Ovary (tissue), 7 donors: ENCODE measurements at regions not wholly inside any gene's neighbourhood (a gene's known extent, or its start where the extent isn't known, plus 50 kb on each side); places are given as distances from the start of the nearest gene placed in this dataset.
A peak's percentile ranks its signal among the peaks of the same experiment; 100 is the strongest.

Experiments
- DNase-seq, 5 donors: peaks; one replicate each; pipeline ENCODE4 v3.0.0-alpha.2; 2019 to 2020
- H3K27ac ChIP-seq, 2 donors: fragments of 200-600 bp; one replicate each; pipeline versions ENCODE4 v1.5.1 to v1.8.0; 2019 to 2022
- H3K27me3 ChIP-seq: fragments of 200-600 bp; one replicate; pipeline ENCODE4 v1.8.0; 2022
- H3K36me3 ChIP-seq: fragments of 200-600 bp; sonication (generic); one replicate; pipeline ENCODE4 v1.5.1; 2019
- H3K4me1 ChIP-seq: one replicate; pipeline ENCODE4 v1.8.1; 2013; ENCODE audit warnings: mild to moderate bottlenecking, moderate library complexity; ENCODE audit not compliant: insufficient read depth
- H3K4me3 ChIP-seq: fragments of 200-600 bp; sonication (generic); one replicate; pipeline ENCODE4 v1.5.1; 2017
- H3K9me3 ChIP-seq, 2 donors: fragments of 200-600 bp in 1 of 2; sonication (generic) in 1 of 2; one replicate each; pipeline versions ENCODE4 v1.5.1 to v1.8.1; 2013 to 2019; ENCODE audit warnings: mild to moderate bottlenecking in 1 of 2, moderate library complexity in 1 of 2
- CTCF ChIP-seq, 3 donors: fragments of 450-650 bp in 2 of 3; fragments of 200-600 bp in 1 of 3; IDR thresholded peaks; one replicate each; pipeline versions ENCODE4 v1.5.1 to v1.8.0; 2016 to 2022; ENCODE audit warnings: antibody characterized with exemption in 3 of 3, mild to moderate bottlenecking in 1 of 3
- EP300 ChIP-seq: sonication (generic); formaldehyde crosslinking; IDR thresholded peaks from one replicate; pipeline ENCODE4 v1.6.1; 2017; ENCODE audit warnings: antibody characterized with exemption
- POLR2A ChIP-seq: fragments of 450-650 bp; IDR thresholded peaks from one replicate; pipeline ENCODE4 v1.6.1; 2017; ENCODE audit warnings: antibody characterized with exemption, mild to moderate bottlenecking, moderate library complexity
- WGBS, 3 donors: extraction: QIAGEN DNeasy Blood & Tissue Kit in 1 of 3; methylation state at CpG; one replicate each; pipeline versions ENCODE4 v1.1.5 to v1.1.7; 2013 to 2017; 5-methylcytosine and 5-hydroxymethylcytosine counted together
- intact Hi-C, 4 donors: fragments of 100-400 bp; cut with DNase I; formaldehyde crosslinking; loops; one replicate each; pipeline versions ENCODE4 v1.11.0 to v1.15.1; 2022 to 2023
- donor health status: DM: no; HTN: no; CAD: no; lungs with moderate emphysema.
- donor health status: DM: no; HTN: no; CAD: no.
- donor health status: Bipolar disorder and iron deficiency.
- donor health status: DM: no; HTN: no; CAD: no.
- donor health status: DM: yes; HTN: yes; CAD: no.

- Histone ChIP-seq H3K36me3 (no peaks in the 10 kb centered on the region), H3K4me3 (no peak overlapping the region), H3K9me3 (no peaks in the 10 kb centered on the region), H3K4me1 (no peaks in the 10 kb centered on the region), H3K27ac (no peak overlapping the region), H3K27me3 (no peaks in the 10 kb centered on the region)
- TF ChIP-seq EP300 (no peak), POLR2A (no peak), CTCF (IDR thresholded peaks at IDR 0.05) (no peak)
- intact Hi-C loops = loop anchor here in 1 of 4 donors (10.0 kb wide), 1 partner anchor 120 kb away; no protein-coding TSS in a partner anchor
- DNase-seq = no peak
Observed at GRCh38 chr9:89974582-89974981, 369.8 kb downstream of the GADD45G start.

GRCh38 chr9:89975024-89975423 is 370.2 kb downstream of the GADD45G start:
- no peaks in the 10 kb centered on the region for H3K4me1 ChIP-seq
- H3K27me3 ChIP-seq = no peaks in the 10 kb centered on the region
- intact Hi-C loops = loop anchor here in 1 of 4 donors (10.0 kb wide), 1 partner anchor 120 kb away; no protein-coding TSS in a partner anchor
- H3K9me3 ChIP-seq = no peaks in the 10 kb centered on the region
- H3K36me3 ChIP-seq = no peaks in the 10 kb centered on the region
- WGBS, 3 donors = 92 to 97% (median 93%) methylated on average over 1 of the region's 1 CpG
- no peak for DNase-seq
- H3K27ac ChIP-seq = no peak overlapping the region
- TF ChIP-seq POLR2A (no peak), CTCF (IDR thresholded peaks at IDR 0.05) (no peak), EP300 (no peak)
- no peak overlapping the region for H3K4me3 ChIP-seq

- H3K9me3 ChIP-seq = no peaks in the 10 kb centered on the region
- no peaks in the 10 kb centered on the region for H3K4me1 ChIP-seq
- TF ChIP-seq POLR2A (no peak), CTCF (IDR thresholded peaks at IDR 0.05) (no peak), EP300 (no peak)
- no peaks in the 10 kb centered on the region for H3K27me3 ChIP-seq
- no peak overlapping the region for H3K27ac ChIP-seq
- no peak overlapping the region for H3K4me3 ChIP-seq
- no peak for DNase-seq
- intact Hi-C loops = loop anchor here in 1 of 4 donors (10.0 kb wide), 1 partner anchor 119 kb away; no protein-coding TSS in a partner anchor
- WGBS, 3 donors = 56 to 67% (median 57%) methylated on average over 2 of the region's 2 CpGs
- H3K36me3 ChIP-seq = no peaks in the 10 kb centered on the region
Observed at GRCh38 chr9:89975630-89976029, 370.8 kb downstream of the GADD45G start.

- 14 to 21% (median 14%) methylated on average over 4 of the region's 4 CpGs for WGBS, 3 donors
- no peak for DNase-seq
- TF ChIP-seq EP300 (no peak), POLR2A (no peak), CTCF (IDR thresholded peaks at IDR 0.05) (peak in 1 of 3 donors; percentile 12)
- no peaks in the 10 kb centered on the region for H3K4me1 ChIP-seq
- H3K9me3 ChIP-seq = no peaks in the 10 kb centered on the region
- H3K4me3 ChIP-seq = no peak overlapping the region
- H3K36me3 ChIP-seq = no peaks in the 10 kb centered on the region
- no peak overlapping the region for H3K27ac ChIP-seq
- intact Hi-C loops = loop anchor here in 1 of 4 donors (10.0 kb wide), 1 partner anchor 117 kb away; no protein-coding TSS in a partner anchor
- H3K27me3 ChIP-seq = no peaks in the 10 kb centered on the region
Observed at GRCh38 chr9:89978185-89978584, 373.4 kb downstream of the GADD45G start.
